T-helper 2 cell treated with Interferon-gamma antibody and Interleukin-4, amounts not matched to agents 100 ng/mL and 5 ng/mL, for 36 hours (primary cell): ENCODE measurements at regions not wholly inside any gene's neighbourhood (a gene's known extent, or its start where the extent isn't known, plus 50 kb on each side); places are given as distances from the start of the nearest gene placed in this dataset.
"Not testable (repeated sequence)": the region's sequence is repeated elsewhere in the genome, so short reads cannot be mapped to it uniquely, and the experiment has no call there.

Experiments used
- intact Hi-C: fragments of 100-400 bp; cut with micrococcal nuclease; formaldehyde crosslinking; loops from one replicate; pipeline ENCODE4 v1.15.1; 2023

DNA sequence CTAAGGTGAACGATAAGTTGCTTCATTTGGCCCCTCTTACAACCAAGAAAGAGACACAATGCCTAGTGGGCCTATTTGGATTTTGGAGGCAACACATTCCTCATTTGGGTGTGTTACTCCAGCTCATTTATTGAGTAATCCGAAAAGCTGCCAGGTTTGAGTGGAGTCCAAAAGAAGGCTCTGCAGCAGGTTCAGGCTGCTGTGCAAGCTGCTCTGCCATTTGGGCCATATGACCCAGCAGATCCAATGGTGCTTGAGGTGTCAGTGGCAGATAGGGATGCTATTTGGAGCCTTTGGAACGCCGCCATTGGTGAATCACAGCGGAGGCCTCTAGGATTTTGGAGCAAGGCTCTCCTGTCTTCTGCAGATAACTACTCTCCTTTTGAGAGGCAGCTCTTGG is 176.4 kb downstream of the AKR1D1 start:
- intact Hi-C loops, result not testable (repeated sequence)

DNA sequence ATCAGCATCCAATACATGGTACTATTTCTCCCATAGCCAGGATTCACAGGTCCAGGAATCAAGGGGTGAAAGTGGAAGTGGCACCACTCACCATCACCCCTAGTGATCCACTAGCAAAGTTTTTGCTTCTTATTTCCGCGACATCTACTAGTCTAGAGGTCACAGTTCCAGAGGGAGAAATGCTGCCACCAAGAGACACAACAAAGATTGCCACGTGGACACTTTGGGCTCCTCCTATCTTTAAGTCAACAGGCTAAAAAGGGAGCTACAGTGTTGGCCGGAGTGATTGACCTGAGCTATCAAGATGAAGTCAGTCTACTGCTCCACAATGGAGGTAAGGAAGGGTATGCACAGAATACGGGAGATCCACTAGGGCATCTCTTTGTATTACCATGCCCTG is 178.2 kb downstream of the AKR1D1 start:
- intact Hi-C loops, result no loop called here

DNA sequence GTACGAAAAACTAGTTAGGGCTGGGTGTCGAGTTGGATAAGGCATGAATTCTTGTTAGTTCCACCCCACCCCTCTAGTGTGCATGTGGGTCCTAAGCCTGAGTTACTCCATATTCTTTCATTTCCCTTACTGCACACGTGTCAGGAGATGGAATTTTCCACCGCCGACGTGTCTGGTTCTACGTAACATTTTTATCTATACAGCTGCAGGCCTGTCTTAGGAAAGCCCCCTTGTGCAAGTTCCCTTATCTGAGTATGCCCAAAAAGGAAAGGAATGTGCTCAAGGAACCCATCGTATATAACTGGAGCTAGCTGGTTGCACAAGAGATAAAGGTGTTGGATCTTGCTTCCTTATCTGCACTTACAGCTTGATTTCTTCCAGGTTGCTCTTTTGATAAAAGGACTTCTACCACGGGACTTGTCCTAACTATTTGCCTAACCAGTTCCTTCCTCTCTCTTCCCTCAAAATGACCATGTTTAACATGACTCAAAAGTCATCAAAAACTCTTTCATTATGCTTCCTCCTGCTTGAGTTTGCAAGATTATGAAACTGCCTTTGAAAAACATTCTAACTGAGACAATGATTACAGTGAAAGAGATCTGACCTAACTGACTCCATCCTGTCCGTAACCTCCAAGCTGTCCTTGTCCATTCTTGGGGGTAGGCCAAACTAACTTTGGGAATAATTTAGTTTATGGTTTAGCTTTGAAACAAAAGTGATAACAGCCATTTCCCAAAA is 181.4 kb downstream of the AKR1D1 start:
- intact Hi-C loops, result no loop called here

DNA sequence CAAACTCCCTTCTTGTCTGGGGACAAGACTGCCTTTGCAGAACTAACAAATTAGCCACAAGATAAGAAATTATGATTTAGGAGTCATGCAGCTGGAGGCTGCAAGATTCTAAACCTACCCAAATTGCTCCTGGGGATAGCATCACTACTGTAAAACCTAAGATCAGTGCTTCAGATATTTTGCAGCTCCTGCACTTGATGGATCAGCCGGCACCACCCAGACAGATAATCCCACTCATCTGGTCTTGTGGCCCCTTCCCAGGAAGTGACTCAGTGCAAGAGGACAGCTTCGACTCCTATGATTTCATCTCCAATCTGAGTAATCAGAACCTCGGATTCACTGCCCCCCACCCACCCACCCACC is 181.9 kb downstream of the AKR1D1 start:
- intact Hi-C loops, result no loop called here

DNA sequence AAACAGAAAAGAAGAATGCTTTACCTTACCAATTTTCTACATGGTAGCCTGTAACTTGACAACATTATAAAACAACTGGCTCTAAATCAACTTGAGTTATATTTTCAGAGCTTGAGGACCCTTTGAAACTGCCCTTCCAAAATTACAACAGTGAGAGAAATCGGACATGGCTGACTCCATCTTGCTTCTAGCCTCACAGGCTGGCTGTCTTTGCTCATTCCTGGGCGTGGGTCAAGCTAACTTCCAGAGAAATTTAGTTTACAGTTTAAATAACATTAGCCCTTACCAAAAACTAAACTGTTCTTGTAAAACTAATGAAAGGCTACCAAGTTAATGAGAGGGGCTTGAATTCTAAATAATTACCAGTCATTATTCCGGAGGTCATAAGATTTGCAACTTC is 183.4 kb downstream of the AKR1D1 start:
- intact Hi-C loops, result no loop called here

DNA sequence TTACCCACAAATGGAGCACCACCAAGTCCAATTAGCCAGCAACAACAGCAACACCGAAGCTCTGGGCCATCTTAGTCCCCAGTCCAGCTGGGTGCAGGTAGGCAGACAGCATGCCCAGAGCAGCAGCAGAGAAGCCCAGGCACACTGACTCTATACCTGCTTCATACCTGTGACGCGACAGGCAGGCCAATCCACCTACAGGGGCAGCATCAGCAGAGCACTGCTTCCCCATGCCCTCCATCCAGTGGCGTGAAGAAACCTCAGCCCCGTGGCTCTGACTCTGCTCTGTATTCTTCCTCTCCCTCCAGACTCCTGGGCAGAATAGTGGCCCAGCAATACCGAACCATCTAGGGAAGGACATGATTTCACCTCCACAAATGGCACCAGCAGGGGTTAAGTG is 191.7 kb downstream of the AKR1D1 start:
- intact Hi-C loops, result no loop called here

DNA sequence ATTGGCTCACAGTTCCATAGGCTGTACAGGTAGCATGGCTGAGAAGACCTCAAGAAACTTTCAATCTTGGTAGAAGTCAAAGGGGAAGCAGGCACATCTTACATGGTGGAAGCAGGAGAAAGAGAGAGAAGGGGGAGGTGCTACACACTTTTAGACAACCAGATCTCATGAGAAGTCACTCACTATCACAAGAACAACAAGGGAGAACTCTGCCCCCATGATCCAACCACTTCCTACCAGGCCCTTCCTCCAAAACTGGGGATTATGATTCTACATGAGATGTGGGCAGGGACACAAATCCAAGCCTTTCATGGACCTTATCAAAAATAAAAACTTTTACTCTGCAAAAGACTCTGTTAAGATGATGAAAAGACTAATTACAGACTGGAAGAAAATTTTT is 183.2 kb upstream of the TRIM24 start:
- intact Hi-C loops, result no loop called here

DNA sequence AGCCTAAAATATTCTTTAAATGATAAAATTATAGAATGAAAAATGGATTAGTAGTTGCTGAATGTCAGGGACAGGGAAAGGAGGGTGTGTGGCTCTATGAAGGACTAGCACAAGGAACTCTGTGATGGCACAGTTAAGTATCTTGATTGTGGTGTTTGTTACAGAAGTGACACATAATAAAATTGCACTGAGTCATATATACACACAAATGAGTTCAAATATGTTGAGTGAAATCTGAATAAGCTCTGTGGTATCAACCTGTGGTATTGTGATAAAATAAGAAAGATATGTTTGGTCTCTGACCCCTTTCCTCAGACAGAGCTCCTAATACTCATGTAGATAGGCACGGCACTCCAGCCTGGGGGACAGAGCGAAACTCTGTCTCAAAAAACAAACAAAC is 181.5 kb upstream of the TRIM24 start:
- intact Hi-C loops, result no loop called here

DNA sequence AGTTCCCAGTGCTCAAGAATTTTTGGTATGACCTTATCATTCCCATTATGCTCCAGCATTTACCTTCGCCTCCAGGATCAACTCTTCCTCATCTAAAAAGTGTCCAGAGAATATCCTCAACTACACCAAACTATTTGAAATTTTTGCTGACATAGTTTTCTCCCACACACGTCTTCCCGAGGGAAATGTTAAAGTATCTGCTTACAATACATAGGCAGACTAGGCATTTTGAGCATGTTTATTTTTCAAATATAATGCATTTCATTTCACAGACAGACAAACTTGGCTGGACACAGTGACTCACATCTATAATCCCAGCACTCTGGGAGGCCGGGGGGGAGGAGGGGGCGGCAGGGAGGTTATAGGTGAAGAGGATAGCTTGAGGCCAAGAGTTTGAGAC is 177.1 kb upstream of the TRIM24 start:
- intact Hi-C loops, result no loop called here

DNA sequence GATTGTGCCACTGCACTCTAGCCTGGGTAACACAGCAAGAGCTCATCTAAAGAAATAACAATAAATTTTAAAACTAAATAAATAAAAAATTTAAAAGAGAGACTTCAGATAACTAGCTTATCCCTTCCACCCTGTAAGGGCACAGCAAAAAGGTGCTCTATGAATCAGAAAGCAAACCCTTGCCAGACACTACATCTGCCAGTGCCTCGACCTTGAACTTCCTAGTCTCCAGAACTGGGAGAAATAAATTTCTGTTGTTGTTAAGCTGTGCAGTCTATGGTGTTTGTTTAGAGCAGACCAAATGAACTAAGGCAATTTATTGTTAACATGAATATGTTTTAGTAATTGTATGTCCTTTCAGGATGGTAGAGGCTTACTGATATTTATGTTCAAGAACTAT is 174.9 kb upstream of the TRIM24 start:
- intact Hi-C loops, result no loop called here

DNA sequence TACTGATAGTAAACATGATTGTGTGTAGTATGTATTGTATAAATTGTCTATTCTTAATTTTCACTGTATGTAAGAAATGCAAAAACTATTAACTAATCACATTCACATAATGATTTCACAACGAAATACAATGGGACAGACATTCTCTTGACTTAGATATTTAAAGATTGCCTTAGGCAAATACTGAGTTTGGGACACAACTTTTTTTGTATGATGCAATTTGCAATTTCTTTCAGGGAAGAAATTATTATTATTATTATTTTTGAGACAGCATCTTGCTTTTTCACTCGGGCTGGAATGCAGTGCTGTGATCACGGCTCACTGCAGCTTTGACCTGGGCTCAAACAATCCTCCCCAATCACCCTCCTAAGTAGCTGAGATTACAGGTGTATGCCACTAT is 173.2 kb upstream of the TRIM24 start:
- intact Hi-C loops, result no loop called here

DNA sequence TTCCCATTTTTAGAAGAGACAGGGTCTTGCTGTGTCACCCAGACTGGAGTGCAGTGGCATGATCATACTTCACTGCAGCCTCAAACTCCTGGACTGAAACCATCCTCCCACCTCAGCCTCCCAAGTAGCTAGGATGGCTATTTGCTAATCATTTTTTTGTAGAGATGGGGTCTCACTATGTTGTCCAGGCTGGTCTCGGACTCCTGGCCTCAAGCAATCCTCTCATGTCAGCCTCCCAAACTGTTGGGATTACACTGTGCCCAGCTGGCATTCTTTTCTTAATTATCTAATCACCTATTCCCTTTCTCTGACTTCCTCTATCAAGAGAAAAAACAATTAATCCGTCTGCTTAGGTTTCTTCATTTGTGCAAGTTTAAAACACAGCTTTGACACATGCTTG is 172.5 kb upstream of the TRIM24 start:
- intact Hi-C loops, result no loop called here

DNA sequence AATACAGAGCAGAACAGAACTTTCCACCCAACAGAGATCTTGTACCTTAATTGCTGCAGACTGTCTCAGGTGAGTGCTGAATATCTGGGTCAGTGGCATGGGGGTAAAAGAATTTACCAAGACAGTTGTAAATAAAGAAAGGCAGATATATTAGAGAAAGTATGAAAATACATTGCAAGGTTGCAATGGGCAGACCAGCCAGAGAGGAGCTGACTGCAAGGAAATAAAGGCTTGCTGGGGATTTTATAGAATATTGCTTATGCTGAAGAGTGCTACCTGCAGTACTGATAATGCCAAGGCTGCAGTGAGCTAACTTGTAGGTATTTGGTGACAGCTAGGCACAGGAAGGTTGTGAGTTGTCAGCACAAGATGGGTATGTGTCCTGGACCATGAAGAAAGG is 171.0 kb upstream of the TRIM24 start:
- intact Hi-C loops, result no loop called here

DNA sequence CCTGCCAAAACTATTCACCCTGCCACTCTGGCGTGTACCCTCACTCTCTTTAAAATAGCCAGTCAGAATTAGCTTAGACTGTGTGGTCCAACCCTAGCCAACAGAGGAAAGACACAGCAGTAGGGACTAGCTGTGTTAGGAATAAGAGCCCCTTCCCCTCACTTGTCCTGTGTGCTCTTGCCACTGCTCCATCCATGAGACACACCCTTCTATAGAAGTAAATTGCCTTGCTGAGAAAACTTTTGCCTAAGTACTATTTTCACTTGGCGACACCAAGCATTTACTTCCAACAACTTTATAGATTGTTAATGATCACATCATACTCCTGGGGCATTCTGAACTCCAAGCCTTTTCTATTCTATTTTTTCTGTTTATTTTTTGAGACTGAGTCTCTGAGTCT is 170.2 kb upstream of the TRIM24 start:
- intact Hi-C loops, result no loop called here

DNA sequence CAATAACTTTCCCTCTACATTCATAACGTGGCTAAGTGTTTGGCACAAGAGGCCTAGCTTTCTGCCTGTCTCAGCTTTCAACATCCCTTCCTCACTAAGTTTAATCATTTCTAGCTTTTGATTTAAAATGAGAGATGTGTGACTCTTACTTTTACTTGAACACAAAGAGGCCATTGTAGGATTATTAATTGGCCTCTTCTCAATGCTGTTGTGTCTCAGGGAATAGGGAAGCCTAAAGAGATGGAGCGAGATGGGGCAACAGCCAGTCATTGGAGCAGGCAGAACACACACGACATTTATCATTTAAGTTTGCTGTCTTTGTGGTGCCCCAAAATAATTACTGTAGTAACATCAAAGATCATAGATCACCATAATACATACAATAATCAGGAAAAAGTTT is 167.1 kb upstream of the TRIM24 start:
- intact Hi-C loops, result no loop called here

DNA sequence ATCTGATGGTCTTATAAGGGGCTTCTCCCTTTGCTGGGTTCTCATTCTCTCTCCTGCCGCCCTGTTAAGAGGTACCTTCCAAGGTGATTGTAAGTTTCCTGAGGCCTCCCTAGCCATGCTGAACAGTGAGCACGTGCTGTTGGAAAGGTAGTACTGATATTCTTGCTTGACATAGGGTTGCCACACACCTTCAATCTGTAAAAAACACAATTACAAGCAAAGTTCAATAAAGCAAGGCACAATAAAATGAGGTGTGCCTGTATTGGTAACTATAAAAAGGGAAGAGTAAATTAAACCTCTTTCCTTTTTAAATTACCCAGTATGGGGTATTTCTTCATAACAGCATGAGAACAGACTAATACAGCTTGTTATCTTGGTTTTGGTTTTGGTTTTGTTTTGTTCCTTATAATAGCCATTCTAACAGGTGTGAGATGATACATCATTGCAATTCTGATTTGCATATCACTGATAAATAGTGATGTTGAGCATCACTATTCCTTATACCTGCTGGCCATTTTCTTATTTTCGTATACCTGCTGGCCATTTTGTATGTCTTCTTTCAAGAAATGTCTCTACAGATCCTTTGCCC is 164.9 kb upstream of the TRIM24 start:
- intact Hi-C loops, result no loop called here

DNA sequence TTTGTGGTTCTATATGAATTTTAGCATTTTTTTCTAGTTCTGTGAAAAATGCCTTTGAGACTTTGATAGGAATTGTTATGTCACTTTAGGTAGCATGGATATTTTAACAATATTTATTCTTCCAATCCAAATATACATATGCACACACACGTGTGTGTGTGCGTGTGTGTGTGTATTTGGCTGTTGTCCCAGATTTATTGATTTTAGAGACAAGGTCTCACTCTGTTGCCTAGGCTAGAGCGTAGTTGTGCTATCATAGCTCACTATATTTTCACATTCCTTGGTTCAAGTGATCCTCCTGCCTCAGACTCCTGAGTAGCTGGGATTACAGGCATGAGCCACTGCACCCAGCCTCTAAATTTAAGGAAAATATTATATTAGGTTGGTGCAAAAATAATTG is 162.5 kb upstream of the TRIM24 start:
- intact Hi-C loops, result no loop called here

DNA sequence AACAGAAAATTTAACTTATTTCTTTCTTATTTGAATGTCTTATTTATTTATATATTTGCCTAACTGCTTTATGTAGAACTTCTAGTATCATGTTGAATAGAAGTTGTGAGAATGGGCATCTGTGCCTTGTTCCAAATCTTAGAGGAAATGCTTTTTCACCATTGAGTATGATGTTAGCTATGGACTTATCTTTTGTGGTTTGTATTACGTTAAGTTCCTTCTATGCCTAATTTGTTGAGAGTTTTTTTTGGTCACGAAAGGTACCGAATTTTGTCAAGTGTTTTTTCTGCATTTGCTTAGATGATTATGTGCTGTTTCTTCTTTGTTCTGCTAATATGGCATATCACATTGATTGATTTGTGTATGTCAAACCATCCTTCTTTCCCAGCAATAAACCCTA is 161.0 kb upstream of the TRIM24 start:
- intact Hi-C loops, result no loop called here

DNA sequence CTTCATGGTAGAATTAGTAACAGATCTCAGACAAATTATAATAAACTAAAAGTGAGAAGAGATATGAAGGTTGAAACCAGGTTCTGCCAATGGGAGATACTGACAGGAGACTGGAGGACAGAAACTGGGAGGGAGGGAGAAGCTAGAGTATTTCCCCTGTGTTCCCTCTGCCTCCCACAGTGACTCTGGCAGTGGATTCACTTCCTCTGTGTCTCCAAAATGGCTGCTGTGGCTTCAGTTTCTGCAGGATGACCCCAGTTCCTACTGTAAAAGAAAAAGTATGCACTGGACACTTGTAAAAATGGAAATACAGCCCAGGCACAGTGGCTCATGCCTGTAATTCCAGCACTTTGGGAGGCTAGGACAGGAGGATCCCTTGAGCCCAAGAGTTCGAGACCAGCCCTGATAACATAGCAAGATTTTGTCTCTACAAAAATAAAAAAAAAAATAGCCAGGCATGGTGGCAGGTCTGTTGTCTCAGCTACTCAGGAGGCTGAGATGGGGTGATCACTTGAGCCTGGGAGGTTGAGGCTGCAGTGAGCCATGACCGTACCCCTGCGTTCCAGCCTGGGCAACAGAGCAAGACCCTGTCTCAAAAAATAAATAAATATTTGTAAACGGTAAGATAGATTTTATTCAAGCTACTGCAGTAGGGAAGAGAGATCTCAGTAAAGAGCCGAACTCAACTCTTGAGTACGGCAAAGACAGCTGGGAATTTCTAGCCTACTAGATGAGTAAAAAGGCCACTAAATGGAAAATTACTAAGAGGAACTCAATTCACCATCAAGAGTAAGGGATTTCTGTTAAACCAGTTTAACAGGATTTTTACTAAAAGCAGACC is 156.6 kb upstream of the TRIM24 start:
- intact Hi-C loops, result no loop called here

DNA sequence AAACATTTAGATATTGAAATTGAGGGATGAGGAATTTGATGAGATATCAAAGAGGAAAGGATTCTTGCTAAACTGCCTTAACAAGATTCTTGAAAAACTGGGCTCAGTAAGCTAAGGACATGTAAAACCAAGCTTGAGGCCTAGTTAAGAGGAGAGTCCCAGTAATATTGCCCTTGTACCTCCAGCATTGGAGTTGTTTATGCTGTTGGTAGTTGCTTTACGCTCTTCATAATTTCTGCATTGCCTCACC is 156.1 kb upstream of the TRIM24 start:
- intact Hi-C loops, result no loop called here

DNA sequence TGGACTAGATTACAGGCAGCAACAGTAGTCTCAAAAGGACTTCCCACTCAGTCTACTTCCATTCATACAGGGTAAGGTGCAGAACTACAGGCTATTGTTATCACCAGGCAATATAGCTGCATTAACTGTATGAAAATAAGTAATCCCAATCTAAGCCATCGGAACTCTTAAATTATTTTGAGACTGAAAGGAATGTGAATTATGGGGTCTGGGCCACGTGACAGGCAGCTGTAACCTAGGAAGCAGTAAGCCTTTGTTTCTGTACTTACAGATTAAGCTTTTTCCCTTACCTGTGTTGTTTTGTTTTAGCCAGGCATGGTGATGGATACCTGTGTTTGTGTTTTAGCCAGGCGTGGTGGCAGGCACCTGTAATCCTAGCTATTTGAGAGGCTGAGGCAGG is 152.4 kb upstream of the TRIM24 start:
- intact Hi-C loops, result no loop called here

DNA sequence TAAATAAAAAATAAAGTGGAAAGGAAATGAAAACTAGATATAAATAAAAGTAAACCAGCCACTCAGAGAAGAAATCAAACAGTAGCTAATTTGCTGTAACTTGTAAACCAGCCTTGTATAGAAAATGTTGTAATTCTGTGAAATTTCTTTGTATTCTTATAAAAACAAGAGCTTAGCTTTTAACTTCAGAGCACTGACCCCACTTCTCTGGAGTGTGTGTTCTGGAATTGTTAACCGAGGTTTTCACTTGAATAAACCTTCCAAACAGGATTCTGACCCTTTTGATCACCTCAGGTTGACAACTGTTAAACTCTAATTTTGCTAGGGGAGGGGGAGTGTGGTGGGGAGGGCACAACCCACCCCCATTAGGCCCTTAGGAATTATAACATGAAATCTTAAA is 151.9 kb upstream of the TRIM24 start:
- intact Hi-C loops, result no loop called here

DNA sequence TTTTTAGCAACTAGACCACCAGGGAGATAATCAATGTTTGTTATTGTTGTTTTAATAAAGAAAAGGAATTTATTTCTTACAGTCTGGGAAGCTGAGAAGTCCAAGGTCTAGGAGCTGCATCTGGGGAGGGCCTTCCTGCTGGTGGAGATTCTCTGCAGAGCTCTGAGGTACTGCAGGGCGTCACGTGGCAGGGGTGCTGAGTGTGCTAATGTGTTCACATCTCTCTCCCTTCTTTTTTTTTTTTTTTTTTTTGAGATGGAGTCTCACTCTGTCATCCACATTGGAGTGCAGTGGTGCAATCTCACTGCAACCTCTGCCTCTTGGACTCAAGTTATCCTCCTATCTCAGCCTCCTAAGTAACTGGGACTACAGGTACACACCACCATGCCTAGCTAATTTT is 150.9 kb upstream of the TRIM24 start:
- intact Hi-C loops, result no loop called here
